Activated CD4-positive, alpha-beta T cell treated with anti-CD3 and anti-CD28 coated beads, Interleukin-2, amount 50 U/mL, for 24 hours (primary cell): ENCODE measurements at regions not wholly inside any gene's neighbourhood (a gene's known extent, or its start where the extent isn't known, plus 50 kb on each side); places are given as distances from the start of the nearest gene placed in this dataset.
"Not testable (repeated sequence)": the region's sequence is repeated elsewhere in the genome, so short reads cannot be mapped to it uniquely, and the experiment has no call there.

Source experiments
- DNase-seq, 2 donors: peaks; one replicate each; pipeline ENCODE4 v3.0.0-alpha.2; 2020; ENCODE audit warnings: low read depth in 1 of 2, low spot score in 1 of 2

- DNase-seq, result no peak
Observed at GRCh38 chr7:50920031-50920635, 137.4 kb upstream of the GRB10 start.

- no peak for DNase-seq
Observed at GRCh38 chr7:50915621-50916020, 132.9 kb upstream of the GRB10 start.

- no peak for DNase-seq
Observed at GRCh38 chr7:50914460-50914859, 131.8 kb upstream of the GRB10 start.

DNA sequence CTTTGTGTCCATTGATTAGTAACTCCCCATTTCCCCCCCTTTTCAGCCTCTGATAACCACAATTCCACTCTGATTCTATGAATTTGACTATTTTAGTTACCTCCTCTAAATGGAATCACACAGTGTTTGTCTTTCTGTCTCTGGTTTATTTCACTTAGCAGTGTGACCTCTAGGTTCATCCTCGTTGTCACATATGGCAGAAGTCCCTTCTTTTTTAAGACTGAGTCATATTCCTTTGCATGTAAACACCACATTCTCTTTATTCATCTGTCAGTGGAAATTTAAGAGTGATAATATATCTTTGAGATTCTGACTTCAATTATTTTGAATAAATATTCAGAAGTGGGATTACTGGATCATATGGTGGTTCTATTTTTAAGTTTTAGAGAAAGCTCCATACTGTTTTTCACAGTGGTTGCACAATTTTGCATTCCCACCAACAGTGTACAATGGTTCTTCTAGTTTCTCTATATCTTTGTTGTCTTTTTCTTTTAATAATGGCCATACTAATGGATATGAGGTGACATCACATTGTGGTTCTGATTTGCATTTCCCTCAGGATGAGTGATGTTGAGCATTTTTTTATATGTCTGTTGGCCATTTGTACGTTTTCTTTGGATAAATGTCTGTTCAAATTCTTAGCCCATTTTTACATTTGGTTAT lies 126.1 kb upstream of the GRB10 start:
- no peak for DNase-seq

GRCh38 chr7:50898604-50899477 lies 116.1 kb upstream of the GRB10 start:
- not testable (repeated sequence) for DNase-seq

DNA sequence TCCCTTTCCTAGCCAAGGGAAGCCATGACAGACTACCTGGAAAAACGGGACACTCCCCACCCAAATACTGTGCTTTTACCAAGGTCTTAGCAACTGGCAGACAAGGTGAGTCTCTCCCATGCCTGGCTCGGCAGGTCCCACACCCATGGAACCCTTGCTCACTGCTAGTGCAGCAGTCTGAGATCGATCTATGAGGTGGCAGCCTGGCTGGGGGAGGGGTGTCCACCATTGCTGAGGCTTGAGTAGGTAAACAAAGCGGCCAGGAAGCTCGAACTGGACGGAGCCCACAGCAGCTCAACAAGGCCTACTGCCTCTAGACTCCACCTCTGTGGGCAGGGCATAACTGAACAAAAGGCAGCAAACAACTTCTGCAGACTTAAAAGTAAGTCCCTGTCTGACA lies 104.4 kb upstream of the GRB10 start:
- DNase-seq, result not testable (repeated sequence)

DNA sequence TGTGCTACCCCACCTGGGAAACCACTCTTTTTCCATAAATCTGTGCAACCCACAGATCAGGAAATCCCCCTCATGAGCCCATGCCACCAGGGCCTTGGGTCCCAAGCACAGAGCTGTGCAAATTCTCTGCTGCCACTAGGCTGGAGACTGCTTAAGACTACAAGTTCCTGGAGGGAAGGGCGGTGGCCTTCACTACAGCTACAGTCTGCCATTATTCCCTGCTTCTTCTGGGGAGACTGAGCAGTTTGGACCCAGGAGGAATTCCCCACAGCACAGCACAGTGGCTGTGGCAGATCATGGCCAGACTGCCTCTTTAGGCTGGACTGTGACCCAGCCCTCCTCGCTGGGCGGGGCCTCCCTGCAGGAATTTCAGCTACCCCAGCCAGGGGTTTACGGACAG lies 89.7 kb upstream of the GRB10 start:
- DNase-seq, result no peak

- DNase-seq, result no peak
Observed at GRCh38 chr7:50869108-50869725, 86.5 kb upstream of the GRB10 start.

DNA sequence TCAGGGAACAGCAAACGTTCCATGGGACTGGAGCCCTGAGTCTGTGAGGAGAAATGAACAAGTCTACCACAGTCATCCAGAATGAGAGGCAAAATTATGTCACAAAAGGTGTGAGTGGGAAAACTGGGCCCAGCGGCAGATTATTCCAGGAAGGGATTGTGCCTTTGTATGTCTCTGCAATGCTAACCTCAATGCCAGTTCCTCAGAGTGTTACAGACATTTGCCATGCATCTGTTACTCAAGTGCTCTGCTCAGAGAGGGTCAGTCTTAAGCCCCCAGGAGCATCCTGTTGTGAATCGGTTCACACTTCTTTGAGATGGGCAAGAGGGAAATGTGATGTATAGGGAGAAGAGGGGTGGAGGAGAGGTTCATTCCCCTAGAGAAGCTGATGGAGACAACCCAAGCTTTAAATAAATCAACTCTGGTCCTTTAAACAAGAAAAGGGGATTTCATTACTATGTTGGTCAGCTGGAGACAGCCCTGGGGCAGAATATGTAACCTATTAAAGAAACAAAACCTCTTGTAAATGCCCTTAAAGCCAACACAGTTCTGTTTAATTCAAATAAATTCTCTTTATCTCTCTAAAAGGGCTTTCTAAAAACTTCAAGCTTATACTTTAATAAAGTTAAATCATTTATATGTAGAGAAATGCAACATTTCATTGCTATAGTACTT lies 85.9 kb upstream of the GRB10 start:
- DNase-seq, result no peak

DNA sequence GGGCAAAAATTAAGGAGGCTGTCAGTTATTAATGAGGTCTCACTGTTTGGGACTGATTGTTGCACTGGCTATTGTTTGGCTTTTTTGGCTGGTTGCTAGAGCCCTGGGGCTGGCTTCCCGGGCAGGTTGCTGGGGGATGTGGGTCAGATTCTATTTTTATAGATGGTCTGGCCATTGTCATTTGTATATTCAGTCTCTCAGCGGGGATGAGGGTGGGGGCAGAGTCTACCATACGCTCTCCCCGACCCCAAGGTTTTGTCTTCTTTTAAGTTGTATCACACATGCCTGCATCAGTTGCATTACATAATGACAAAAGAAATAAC lies 84.3 kb upstream of the GRB10 start:
- no peak for DNase-seq

- DNase-seq, result no peak
Observed at GRCh38 chr7:50866343-50867033, 83.8 kb upstream of the GRB10 start.

- DNase-seq, result no peak
Observed at GRCh38 chr7:50865450-50865849, 82.8 kb upstream of the GRB10 start.

DNA sequence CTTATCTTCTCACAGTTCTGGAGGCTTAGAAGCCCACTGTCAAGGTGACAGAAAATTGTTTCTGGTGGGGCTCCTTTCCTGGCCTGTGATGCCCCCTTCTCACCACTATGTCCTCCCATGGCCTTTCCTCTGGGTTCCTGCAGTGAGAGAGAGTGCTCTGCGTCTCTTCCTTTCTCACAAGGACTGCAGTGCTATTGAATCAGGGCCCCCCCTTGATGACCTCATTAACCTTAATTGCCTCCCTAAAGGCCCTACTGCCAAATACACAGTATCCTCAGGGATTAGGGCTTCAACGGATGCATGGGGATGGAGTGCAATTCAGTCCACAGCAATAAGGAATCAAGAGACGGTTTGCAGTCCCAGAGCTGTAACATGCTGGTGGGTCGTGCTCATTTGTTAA lies 82.0 kb upstream of the GRB10 start:
- no peak for DNase-seq

DNA sequence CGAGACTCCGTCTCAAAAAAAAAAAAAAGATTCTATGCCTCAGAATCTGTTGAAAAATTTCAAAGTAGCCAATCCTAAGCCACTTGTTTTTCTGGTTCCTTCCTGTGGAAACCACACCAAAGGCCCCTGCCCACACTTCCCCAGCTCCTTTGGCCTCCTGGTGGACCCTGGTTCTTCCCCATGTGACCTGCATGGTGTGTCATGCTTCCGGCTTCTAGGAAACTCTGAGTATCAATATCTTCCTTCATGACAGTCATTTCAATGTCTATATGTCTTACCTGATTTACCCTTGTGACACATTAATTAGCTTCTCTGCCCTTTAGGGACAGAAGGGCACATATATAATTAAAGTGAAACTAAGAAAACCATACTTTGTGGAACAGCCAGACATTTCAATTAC lies 80.4 kb upstream of the GRB10 start:
- no peak for DNase-seq

GRCh38 chr7:50862302-50862701 lies 79.6 kb upstream of the GRB10 start:
- DNase-seq, result no peak

DNA sequence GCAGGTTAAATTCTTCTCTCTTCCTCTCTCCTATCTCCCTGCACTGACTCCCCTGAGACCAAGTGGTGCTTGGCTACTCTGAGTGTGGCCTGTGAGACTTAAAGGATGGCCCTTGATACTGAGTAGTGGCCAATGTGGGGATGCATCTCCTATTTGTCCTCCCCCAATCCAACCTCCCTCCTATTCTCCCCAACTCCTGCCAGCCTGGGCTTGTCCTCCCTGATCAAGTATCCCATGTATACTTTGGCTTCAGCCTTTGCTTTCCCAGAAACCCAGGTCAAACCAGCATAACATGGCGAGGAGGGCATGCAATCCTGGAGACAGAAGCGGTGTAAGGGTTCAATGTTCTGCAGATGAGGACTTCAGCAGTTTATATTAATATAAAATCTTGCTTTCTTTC lies 77.9 kb upstream of the GRB10 start:
- no peak for DNase-seq

- DNase-seq, result no peak
Observed at GRCh38 chr7:50860174-50860573, 77.5 kb upstream of the GRB10 start.

DNA sequence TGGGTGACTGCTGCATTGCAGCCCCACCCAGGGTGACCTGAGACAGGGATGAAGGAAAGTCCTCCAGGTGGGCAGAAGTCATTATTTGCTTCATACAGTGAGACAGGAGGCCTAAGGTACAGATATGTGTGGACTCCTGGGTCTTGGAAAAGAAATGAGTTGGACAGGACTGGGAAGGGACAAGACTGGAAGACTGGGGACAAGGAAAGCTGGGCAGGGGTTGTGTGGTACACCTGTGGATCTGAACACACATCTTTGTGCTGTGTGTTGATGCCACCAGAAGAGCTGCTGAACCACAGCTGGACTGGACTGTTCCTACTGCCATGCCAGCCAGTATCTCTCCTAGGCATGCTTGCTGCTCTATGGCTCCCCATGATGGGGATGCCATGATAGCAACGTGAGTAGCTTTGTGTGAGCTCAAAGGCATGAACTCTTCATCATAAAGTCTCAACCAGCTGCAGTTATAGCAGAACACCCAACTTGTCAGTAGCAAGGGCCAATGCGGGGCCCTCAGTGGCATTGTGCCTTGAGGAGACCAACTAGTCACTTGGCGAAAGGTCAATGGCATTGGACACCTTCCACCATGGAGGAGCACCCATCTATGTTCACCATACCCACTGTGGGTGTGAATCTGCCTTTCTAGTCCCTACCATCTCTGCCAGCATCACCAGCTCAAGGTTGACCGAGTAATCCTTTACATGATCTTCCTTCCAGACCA lies 76.0 kb upstream of the GRB10 start:
- no peak for DNase-seq

GRCh38 chr7:50857804-50858489 lies 75.3 kb upstream of the GRB10 start:
- DNase-seq, result no peak

GRCh38 chr7:50856806-50857205 lies 74.1 kb upstream of the GRB10 start:
- DNase-seq, result no peak
